Colonic mucosa (tissue), 4 donors: ENCODE measurements at regions not wholly inside any gene's neighbourhood (a gene's known extent, or its start where the extent isn't known, plus 50 kb on each side); places are given as distances from the start of the nearest gene placed in this dataset.

Source experiments
- DNase-seq: peaks from one replicate; pipeline ENCODE4 v3.0.0-alpha.2; 2020
- H3K27ac ChIP-seq: fragments of 200-600 bp; one replicate; pipeline ENCODE4 v1.8.0; 2021
- H3K27me3 ChIP-seq: fragments of 200-600 bp; one replicate; pipeline ENCODE4 v1.8.0; 2021
- H3K36me3 ChIP-seq: fragments of 200-600 bp; one replicate; pipeline ENCODE4 v1.8.0; 2021
- H3K4me1 ChIP-seq: fragments of 200-600 bp; one replicate; pipeline ENCODE4 v1.8.0; 2021; ENCODE audit warnings: mild to moderate bottlenecking
- H3K4me3 ChIP-seq: fragments of 200-600 bp; one replicate; pipeline ENCODE4 v1.8.0; 2021
- H3K9ac ChIP-seq, 2 donors: one replicate each; pipeline ENCODE4 v1.7.0; 2013; ENCODE audit warnings: control low read depth in 2 of 2, low read depth in 2 of 2, low read length in 2 of 2
- H3K9me3 ChIP-seq: fragments of 200-600 bp; one replicate; pipeline ENCODE4 v1.8.0; 2021
- CTCF ChIP-seq: fragments of 200-600 bp; IDR thresholded peaks from one replicate; pipeline ENCODE4 v1.8.0; 2022; ENCODE audit warnings: antibody characterized with exemption, mild to moderate bottlenecking
- intact Hi-C: fragments of 100-400 bp; cut with DNase I; formaldehyde crosslinking; loops from one replicate; pipeline ENCODE4 v1.14.1; 2022
- donor health status: healthy.
- donor health status: DM: no; HTN: no; CAD: no.
- donor health status: DM: no; HTN: no; CAD: no.

- TF ChIP-seq CTCF, result no peak
- intact Hi-C loops, result no loop called here
- no peak for DNase-seq
- H3K36me3 ChIP-seq, result no peaks in the 10 kb centered on the region
- H3K9me3 ChIP-seq, result no peaks in the 10 kb centered on the region
- H3K4me1 ChIP-seq, result no peaks in the 10 kb centered on the region
- no peak overlapping the region for H3K4me3 ChIP-seq
- no peak overlapping the region for H3K27ac ChIP-seq
- H3K27me3 ChIP-seq, result no peaks in the 10 kb centered on the region
- no peak overlapping the region for H3K9ac ChIP-seq
Measured at GRCh38 chr7:34382166-34382893, 275.7 kb upstream of the NPSR1 start.

- no peaks in the 10 kb centered on the region for H3K36me3 ChIP-seq
- H3K9me3 ChIP-seq, result no peaks in the 10 kb centered on the region
- H3K27me3 ChIP-seq, result no peaks in the 10 kb centered on the region
- no peak for DNase-seq
- no peak for TF ChIP-seq CTCF
- intact Hi-C loops, result no loop called here
- H3K4me3 ChIP-seq, result no peak overlapping the region
- H3K9ac ChIP-seq, result no peak overlapping the region
- H3K27ac ChIP-seq, result no peak overlapping the region
- H3K4me1 ChIP-seq, result no peaks in the 10 kb centered on the region
Measured at GRCh38 chr7:34385384-34385783, 272.6 kb upstream of the NPSR1 start.

GRCh38 chr7:34389332-34390078, 268.5 kb upstream of the NPSR1 start:
- H3K36me3 ChIP-seq, result no peaks in the 10 kb centered on the region
- H3K4me1 ChIP-seq, result no peaks in the 10 kb centered on the region
- H3K4me3 ChIP-seq, result no peak overlapping the region
- intact Hi-C loops, result no loop called here
- H3K27ac ChIP-seq, result no peak overlapping the region
- no peaks in the 10 kb centered on the region for H3K27me3 ChIP-seq
- H3K9me3 ChIP-seq, result no peaks in the 10 kb centered on the region
- DNase-seq, result no peak
- no peak overlapping the region for H3K9ac ChIP-seq
- no peak for TF ChIP-seq CTCF

- DNase-seq, result no peak
- no peak overlapping the region for H3K27ac ChIP-seq
- no peaks in the 10 kb centered on the region for H3K9me3 ChIP-seq
- H3K4me3 ChIP-seq, result no peak overlapping the region
- H3K4me1 ChIP-seq, result no peaks in the 10 kb centered on the region
- intact Hi-C loops, result no loop called here
- no peaks in the 10 kb centered on the region for H3K36me3 ChIP-seq
- H3K9ac ChIP-seq, result no peak overlapping the region
- no peaks in the 10 kb centered on the region for H3K27me3 ChIP-seq
- TF ChIP-seq CTCF, result no peak
Measured at GRCh38 chr7:34390103-34390502, 267.9 kb upstream of the NPSR1 start.

GRCh38 chr7:34392972-34393371, 265.0 kb upstream of the NPSR1 start:
- Histone ChIP-seq H3K4me3 (no peak overlapping the region), H3K9me3 (no peaks in the 10 kb centered on the region), H3K27me3 (no peaks in the 10 kb centered on the region), H3K4me1 (no peaks in the 10 kb centered on the region), H3K36me3 (no peaks in the 10 kb centered on the region), H3K27ac (no peak overlapping the region), H3K9ac (no peak overlapping the region)
- intact Hi-C loops, result no loop called here
- DNase-seq, result no peak
- TF ChIP-seq CTCF, result no peak
